ENCODE measurements at regions not wholly inside any gene's neighbourhood (a gene's known extent, or its start where the extent isn't known, plus 50 kb on each side); places are given as distances from the start of the nearest gene placed in this dataset.

DNA sequence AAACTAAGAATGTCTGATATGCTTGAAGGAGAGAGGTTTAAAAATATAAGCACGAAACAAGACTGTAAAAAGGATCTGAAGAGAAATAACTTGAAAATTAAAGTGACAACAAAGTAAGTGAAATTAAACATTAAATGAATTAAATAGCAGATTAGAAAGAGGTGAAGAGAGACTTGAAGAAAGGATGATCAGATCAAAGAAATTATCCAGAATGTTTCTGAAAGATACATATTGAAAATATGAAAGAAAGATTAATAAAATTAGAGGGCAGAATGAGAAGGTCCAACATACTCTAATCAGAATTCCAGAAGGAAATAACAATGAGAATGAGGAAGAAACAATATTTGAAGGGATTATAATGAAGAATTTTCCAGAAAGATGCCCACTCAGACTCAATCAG, 151.1 kb downstream of the FAM76B start:
- TF ChIP-seq, protein P1, sequence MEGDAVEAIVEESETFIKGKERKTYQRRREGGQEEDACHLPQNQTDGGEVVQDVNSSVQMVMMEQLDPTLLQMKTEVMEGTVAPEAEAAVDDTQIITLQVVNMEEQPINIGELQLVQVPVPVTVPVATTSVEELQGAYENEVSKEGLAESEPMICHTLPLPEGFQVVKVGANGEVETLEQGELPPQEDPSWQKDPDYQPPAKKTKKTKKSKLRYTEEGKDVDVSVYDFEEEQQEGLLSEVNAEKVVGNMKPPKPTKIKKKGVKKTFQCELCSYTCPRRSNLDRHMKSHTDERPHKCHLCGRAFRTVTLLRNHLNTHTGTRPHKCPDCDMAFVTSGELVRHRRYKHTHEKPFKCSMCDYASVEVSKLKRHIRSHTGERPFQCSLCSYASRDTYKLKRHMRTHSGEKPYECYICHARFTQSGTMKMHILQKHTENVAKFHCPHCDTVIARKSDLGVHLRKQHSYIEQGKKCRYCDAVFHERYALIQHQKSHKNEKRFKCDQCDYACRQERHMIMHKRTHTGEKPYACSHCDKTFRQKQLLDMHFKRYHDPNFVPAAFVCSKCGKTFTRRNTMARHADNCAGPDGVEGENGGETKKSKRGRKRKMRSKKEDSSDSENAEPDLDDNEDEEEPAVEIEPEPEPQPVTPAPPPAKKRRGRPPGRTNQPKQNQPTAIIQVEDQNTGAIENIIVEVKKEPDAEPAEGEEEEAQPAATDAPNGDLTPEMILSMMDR (IDR thresholded peaks at IDR 0.05): no peak
- no peak for TF ChIP-seq POLR2A (IDR thresholded peaks at IDR 0.05)
